ENCODE measurements at regions not wholly inside any gene's neighbourhood (a gene's known extent, or its start where the extent isn't known, plus 50 kb on each side); places are given as distances from the start of the nearest gene placed in this dataset.

DNA sequence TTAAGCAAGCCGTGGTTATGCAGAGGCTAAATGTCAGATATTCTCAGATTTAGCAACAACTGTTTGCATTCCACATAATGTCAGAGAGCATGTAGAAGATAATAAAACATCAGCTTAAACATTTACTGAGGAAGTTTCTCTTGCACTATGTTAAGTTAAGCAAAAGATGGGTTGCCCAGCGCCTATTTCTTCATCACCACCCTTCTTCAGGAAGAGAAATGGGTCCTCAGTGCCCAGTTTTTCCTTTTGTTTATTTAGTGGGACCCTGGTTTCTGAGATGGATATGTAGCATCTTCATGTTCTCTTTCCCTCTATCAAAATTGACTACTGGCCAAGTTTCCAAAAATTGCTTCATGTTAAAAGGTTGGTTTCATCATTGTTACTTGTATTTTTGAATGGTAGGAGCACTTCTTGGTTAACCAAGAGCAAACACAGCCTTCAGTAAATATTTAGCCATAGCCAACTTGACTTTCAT is 356.8 kb downstream of the RFC3 start:
- no peaks in the 10 kb centered on the region for H4K20me1 ChIP-seq (ENCODE audit: insufficient read depth)
- no peaks in the 10 kb centered on the region for H3K9me3 ChIP-seq (ENCODE audit: control insufficient read depth in 1 of 2, insufficient read depth in 1 of 2, low read depth in 1 of 2, low read length in 2 of 2)
- intact Hi-C loops (cut with micrococcal nuclease) = no loop called here
- POLR2A ChIA-PET = no interaction called here
- CTCF ChIA-PET = no interaction called here
- H3K9me2 ChIP-seq (ENCODE audit: insufficient read depth) = no peaks in the 10 kb centered on the region
- no peak overlapping the region for H3K4me3 ChIP-seq (replicated peaks in 1 of 2; ENCODE audit: low read depth in 1 of 2, low read length in 2 of 2)
- no peak for ATAC-seq
- RAD21 ChIA-PET (ENCODE audit: low non-redundant PET in 1 of 2, low total read pairs in 2 of 2, uncharacterized antibody in 2 of 2, unreplicated experiment in 2 of 2) = no interaction called here
- no peak for DNase-seq (ENCODE audit: low read depth, low spot score)
- no peak overlapping the region for H3K27ac ChIP-seq (ENCODE audit: low read depth, low read length)
- H2AFZ ChIP-seq (ENCODE audit: low read depth, low read length, poor library complexity, severe bottlenecking) = no peak overlapping the region
- no peaks in the 10 kb centered on the region for H3K27me3 ChIP-seq (ENCODE audit: insufficient read depth, low read length)
- no TSS peak for BruUV-seq (replicated peaks)
- H3K9ac ChIP-seq (ENCODE audit: low read length) = no peak overlapping the region
- no peak overlapping the region for H3K4me2 ChIP-seq (ENCODE audit: low read length)
- TF ChIP-seq ZFX (IDR thresholded peaks at IDR 0.05) = no peak
- no peak for TF ChIP-seq CBX3 (IDR thresholded peaks at IDR 0.05; ENCODE audit: low read depth)
- H3K4me1 ChIP-seq (ENCODE audit: control insufficient read depth in 1 of 2, insufficient read depth in 2 of 2, low read length in 2 of 2) = no peaks in the 10 kb centered on the region
- no peaks in the 10 kb centered on the region for H3K79me2 ChIP-seq (ENCODE audit: insufficient read depth, low read length)
- no peaks in the 10 kb centered on the region for H3K36me3 ChIP-seq (ENCODE audit: control insufficient read depth in 1 of 2, insufficient read depth in 2 of 2, low read length in 2 of 2)

DNA sequence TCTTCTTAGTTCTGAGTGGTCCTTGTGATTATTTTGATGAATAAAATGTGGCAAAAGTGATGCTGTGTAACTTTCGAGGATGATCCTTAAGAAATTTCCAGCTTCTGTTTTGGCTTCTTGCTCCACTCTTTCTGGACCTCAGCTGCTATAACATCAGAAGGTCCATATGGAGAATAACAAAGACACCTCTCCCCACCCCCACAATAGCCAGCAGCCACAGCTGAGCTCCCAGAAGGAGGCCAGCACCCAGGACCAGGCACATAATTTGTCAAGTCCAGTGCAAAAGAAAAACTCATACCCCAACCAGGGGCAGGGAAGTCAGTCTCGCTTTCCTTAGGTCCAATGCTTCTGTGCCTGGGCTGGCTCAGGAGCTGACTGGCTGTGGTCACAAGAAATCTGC is 357.6 kb downstream of the RFC3 start:
- Histone ChIP-seq H3K4me3 (replicated peaks in 1 of 2; ENCODE audit: low read depth in 1 of 2, low read length in 2 of 2) (no peak overlapping the region), H4K20me1 (ENCODE audit: insufficient read depth) (no peaks in the 10 kb centered on the region), H3K9me3 (ENCODE audit: control insufficient read depth in 1 of 2, insufficient read depth in 1 of 2, low read depth in 1 of 2, low read length in 2 of 2) (no peaks in the 10 kb centered on the region), H3K4me2 (ENCODE audit: low read length) (no peak overlapping the region), H3K9ac (ENCODE audit: low read length) (no peak overlapping the region), H3K27me3 (ENCODE audit: insufficient read depth, low read length) (no peaks in the 10 kb centered on the region), H3K27ac (ENCODE audit: low read depth, low read length) (no peak overlapping the region), H3K9me2 (ENCODE audit: insufficient read depth) (no peaks in the 10 kb centered on the region), H3K36me3 (ENCODE audit: control insufficient read depth in 1 of 2, insufficient read depth in 2 of 2, low read length in 2 of 2) (no peaks in the 10 kb centered on the region), H3K79me2 (ENCODE audit: insufficient read depth, low read length) (no peaks in the 10 kb centered on the region), H3K4me1 (ENCODE audit: control insufficient read depth in 1 of 2, insufficient read depth in 2 of 2, low read length in 2 of 2) (no peaks in the 10 kb centered on the region), H2AFZ (ENCODE audit: low read depth, low read length, poor library complexity, severe bottlenecking) (no peak overlapping the region)
- intact Hi-C loops (cut with micrococcal nuclease) = no loop called here
- POLR2A ChIA-PET = no interaction called here
- TF ChIP-seq YY1 (IDR thresholded peaks at IDR 0.05; ENCODE audit: extremely low read depth, insufficient replicate concordance, low read depth, low read length) = no peak
- TF ChIP-seq, protein P1, sequence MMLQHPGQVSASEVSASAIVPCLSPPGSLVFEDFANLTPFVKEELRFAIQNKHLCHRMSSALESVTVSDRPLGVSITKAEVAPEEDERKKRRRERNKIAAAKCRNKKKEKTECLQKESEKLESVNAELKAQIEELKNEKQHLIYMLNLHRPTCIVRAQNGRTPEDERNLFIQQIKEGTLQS (IDR thresholded peaks at IDR 0.05) = no peak
- no peak for TF ChIP-seq EZH2 (IDR thresholded peaks at IDR 0.05)
- no peak for TF ChIP-seq EGR1 (IDR thresholded peaks at IDR 0.05; ENCODE audit: low read depth)
- TF ChIP-seq SP1 (IDR thresholded peaks at IDR 0.05; ENCODE audit: low read depth) = no peak
- TF ChIP-seq CBX3 (IDR thresholded peaks at IDR 0.05; ENCODE audit: low read depth) = no peak
- TF ChIP-seq POLR2A (IDR thresholded peaks at IDR 0.05; ENCODE audit: borderline replicate concordance, extremely low read depth, insufficient read depth, insufficient read length) = no peak
- no peak for TF ChIP-seq SIN3A (IDR thresholded peaks at IDR 0.05; ENCODE audit: low read depth)
- no peak for TF ChIP-seq RAD21 (IDR thresholded peaks at IDR 0.05; ENCODE audit: low read depth)
- TF ChIP-seq ZFX (IDR thresholded peaks at IDR 0.05) = no peak
- TF ChIP-seq, protein P2, sequence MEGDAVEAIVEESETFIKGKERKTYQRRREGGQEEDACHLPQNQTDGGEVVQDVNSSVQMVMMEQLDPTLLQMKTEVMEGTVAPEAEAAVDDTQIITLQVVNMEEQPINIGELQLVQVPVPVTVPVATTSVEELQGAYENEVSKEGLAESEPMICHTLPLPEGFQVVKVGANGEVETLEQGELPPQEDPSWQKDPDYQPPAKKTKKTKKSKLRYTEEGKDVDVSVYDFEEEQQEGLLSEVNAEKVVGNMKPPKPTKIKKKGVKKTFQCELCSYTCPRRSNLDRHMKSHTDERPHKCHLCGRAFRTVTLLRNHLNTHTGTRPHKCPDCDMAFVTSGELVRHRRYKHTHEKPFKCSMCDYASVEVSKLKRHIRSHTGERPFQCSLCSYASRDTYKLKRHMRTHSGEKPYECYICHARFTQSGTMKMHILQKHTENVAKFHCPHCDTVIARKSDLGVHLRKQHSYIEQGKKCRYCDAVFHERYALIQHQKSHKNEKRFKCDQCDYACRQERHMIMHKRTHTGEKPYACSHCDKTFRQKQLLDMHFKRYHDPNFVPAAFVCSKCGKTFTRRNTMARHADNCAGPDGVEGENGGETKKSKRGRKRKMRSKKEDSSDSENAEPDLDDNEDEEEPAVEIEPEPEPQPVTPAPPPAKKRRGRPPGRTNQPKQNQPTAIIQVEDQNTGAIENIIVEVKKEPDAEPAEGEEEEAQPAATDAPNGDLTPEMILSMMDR (IDR thresholded peaks at IDR 0.05 in 2 of 3, conservative IDR thresholded peaks at IDR 0.05 in 1 of 3; ENCODE audit: borderline replicate concordance in 1 of 3, insufficient read depth in 1 of 3, low read depth in 2 of 3, low read length in 2 of 3) = no peak
- no peak for TF ChIP-seq EZH2phosphoT487 (IDR thresholded peaks at IDR 0.05; ENCODE audit: borderline replicate concordance)
- TF ChIP-seq, protein P3, sequence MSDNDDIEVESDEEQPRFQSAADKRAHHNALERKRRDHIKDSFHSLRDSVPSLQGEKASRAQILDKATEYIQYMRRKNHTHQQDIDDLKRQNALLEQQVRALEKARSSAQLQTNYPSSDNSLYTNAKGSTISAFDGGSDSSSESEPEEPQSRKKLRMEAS (IDR thresholded peaks at IDR 0.05) = no peak
- no peak for TF ChIP-seq ELF1 (IDR thresholded peaks at IDR 0.05; ENCODE audit: borderline replicate concordance, low read depth)
- DNase-seq (ENCODE audit: low read depth, low spot score) = no peak
- no peak for ATAC-seq
- no TSS peak for BruUV-seq (replicated peaks)
- CTCF ChIA-PET = no interaction called here
- RAD21 ChIA-PET (ENCODE audit: low non-redundant PET in 1 of 2, low total read pairs in 2 of 2, uncharacterized antibody in 2 of 2, unreplicated experiment in 2 of 2) = no interaction called here
